ENCODE measurements at regions not wholly inside any gene's neighbourhood (a gene's known extent, or its start where the extent isn't known, plus 50 kb on each side); places are given as distances from the start of the nearest gene placed in this dataset.

DNA sequence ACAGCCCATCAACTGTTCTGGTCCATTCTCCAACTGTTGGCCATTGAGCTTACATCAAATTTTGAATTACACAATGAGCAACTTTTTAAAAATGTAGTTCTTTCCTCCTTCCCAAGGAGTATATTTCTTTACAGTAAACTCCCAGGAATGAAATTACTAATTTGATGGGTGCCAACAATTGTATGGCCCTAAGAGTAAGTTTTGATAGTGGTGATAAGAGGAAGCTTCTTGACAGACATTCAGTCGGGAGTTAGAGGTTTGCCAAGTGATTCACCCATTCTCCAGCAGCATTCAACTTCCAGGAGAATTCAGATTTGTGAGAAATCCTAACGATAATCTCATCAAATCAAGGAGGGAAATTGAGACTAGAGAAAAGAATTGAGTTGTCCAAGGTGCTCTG, 579.9 kb downstream of the ACTL7B start:
- TF ChIP-seq YY1 (IDR thresholded peaks at IDR 0.05; ENCODE audit: insufficient read depth, insufficient read length) (no peak), ZNF274 (IDR thresholded peaks at IDR 0.05; ENCODE audit: low read depth, low read length) (no peak), SUZ12 (IDR thresholded peaks at IDR 0.05; ENCODE audit: extremely low read depth, insufficient read depth, insufficient read length) (no peak)

All from NT2/D1 (cell line).